HuH-7.5 (cell line): ENCODE measurements at regions not wholly inside any gene's neighbourhood (a gene's known extent, or its start where the extent isn't known, plus 50 kb on each side); places are given as distances from the start of the nearest gene placed in this dataset.

Source experiments
- DNase-seq: peaks from one replicate; pipeline ENCODE4 v3.0.0; 2011; ENCODE audit warnings: low spot score

- no peak for DNase-seq
These were observed 69.0 kb upstream of the STXBP5 start for GRCh38 chr6:147135211-147135681.

GRCh38 chr6:147136057-147136456 is 68.2 kb upstream of the STXBP5 start:
- DNase-seq: no peak

DNA sequence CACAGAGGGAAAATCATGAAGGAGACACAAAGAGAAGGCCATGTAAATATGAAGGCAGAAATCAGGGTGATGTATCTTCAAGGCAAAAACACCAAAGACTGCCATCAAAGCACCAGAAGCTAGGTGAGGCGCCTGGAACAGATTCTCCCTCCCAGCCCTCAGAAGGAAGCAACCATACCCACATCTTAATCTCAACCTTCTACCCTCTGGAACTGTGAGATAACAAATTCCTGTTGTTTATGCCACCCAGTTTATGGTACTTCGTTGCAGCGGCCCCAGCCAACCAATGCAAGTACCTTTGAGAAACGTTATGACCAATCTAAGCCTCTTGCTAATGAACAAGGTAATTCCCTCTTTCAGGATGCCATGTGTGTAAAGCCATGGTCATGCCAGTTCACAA is 66.2 kb upstream of the STXBP5 start:
- no peak for DNase-seq

DNA sequence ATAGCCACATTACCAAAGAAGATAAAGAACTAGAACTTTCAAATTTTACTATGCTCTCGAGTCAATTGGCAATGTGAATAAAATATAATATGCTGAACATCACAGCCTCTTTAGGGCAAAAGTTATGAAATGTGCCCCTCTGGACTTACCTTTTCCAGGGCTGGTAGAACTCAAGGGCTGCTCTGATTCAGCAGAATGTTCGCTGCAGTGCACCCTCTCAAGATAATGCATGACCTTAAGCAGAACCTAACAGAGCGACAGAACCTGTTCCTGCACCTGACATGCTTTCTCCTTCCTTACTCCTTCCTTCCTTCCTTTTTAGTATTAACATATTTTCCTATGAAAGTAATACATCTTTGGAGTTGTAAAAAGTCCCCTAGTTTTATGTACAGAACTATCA is 65.4 kb upstream of the STXBP5 start:
- no peak for DNase-seq

- DNase-seq: no peak
These were observed 62.4 kb upstream of the STXBP5 start for GRCh38 chr6:147141711-147142308.

DNA sequence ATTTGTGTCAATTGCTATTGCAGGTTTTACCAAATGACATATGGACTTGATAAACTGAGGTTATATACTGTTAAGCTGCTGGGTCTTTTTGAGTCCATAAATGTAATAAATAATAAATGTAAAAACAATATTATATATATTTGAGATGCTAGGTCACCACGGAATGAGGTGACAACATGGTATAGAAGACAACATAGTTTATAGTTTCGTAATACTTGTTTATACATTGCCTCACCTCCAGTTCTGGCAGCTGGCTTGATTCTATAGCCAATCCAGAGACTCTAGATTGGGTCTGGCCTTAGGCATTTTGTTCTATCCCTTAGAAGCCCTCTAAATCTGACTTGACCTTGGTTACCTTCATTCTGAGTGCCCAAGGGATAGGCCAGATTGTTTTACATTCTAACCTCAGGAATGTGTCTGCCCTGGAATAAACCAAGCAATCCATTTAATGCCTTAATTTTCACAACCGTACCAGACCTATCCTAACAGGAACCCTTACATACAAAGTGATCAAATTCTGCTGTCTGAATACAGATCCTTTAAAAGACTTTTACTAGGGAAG is 61.5 kb upstream of the STXBP5 start:
- no peak for DNase-seq

- DNase-seq: no peak
These were observed 55.1 kb upstream of the STXBP5 start for GRCh38 chr6:147149092-147149491.

DNA sequence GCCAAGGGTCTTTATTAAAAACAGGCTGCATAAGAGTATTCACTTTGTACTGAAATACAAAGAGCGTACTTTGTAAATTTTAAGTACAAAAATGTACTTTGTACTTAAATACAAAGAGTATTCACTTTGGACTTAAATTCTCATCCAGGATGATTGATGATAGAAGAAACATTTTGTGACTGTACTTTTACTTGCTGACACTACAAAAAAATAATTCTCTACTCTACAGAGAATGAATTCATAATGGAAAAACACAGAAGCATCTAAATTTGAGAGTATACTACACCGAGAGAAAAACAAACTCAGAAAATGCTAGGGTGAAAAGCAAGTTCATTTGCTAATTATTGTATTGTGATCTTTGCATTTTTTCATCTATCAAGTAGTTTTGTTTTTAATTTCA is 54.4 kb upstream of the STXBP5 start:
- DNase-seq: no peak

- DNase-seq: no peak
These were observed 53.9 kb upstream of the STXBP5 start for GRCh38 chr6:147150293-147150692.
